T-cell (primary cell): ENCODE measurements at regions not wholly inside any gene's neighbourhood (a gene's known extent, or its start where the extent isn't known, plus 50 kb on each side); places are given as distances from the start of the nearest gene placed in this dataset.

Experiments
- ATAC-seq, 4 experiments: fragments of 200-7000 bp in 3 of 4; fragments of 150-1000 bp in 1 of 4; cut with Tn5 transposase; replicated peaks in 1 of 4; 1 replicate in 3 of 4; 2 replicates in 1 of 4; pipeline ENCODE4 v1.10.0; 2021; ENCODE audit warnings: moderate library complexity in 3 of 4, mild to moderate bottlenecking in 2 of 4, moderate number of reproducible peaks in 1 of 4
- CTCF ChIA-PET, 2 donors: fragments of 300-600 bp; sonication (Branson Sonifier 250); formaldehyde crosslinking; loops; one replicate each; lab custom pipeline; 2022; ENCODE audit warnings: antibody characterized with exemption in 2 of 2; lab: Charles Lee
- POLR2A ChIA-PET, 2 donors: fragments of 300-600 bp; sonication (Branson Sonifier 250); formaldehyde crosslinking; loops; one replicate each; lab custom pipeline; 2022; ENCODE audit warnings: antibody characterized with exemption in 2 of 2; lab: Charles Lee
- DNase-seq, 35 experiments: peaks; one replicate each; pipeline versions ENCODE4 v3.0.0 to v3.0.0-alpha.2; 2013 to 2023
- H3K27ac ChIP-seq: one replicate; pipeline ENCODE4 v1.5.1; 2013; ENCODE audit warnings: low read length
- H3K27me3 ChIP-seq, 2 experiments: replicated peaks in 1 of 2; 1 replicate in 1 of 2; 2 replicates in 1 of 2; pipeline versions ENCODE4 v1.6.1 to v1.7.0; 2013; ENCODE audit warnings: low read length in 1 of 2, mixed read lengths in 1 of 2; ENCODE audit not compliant: control insufficient read depth in 2 of 2, insufficient read depth in 2 of 2; ENCODE audit errors: extremely low read depth in 1 of 2
- H3K36me3 ChIP-seq, 2 donors: 1 replicate in 1 of 2; 2 replicates in 1 of 2; pipeline versions ENCODE4 v1.6.1 to v1.7.0; 2013; ENCODE audit warnings: low read length in 1 of 2; ENCODE audit not compliant: control insufficient read depth in 2 of 2, insufficient read depth in 1 of 2; ENCODE audit errors: extremely low read depth in 1 of 2
- H3K4me1 ChIP-seq, 2 experiments: 1 replicate in 1 of 2; 2 replicates in 1 of 2; pipeline versions ENCODE4 v1.6.1 to v1.7.0; 2013; ENCODE audit warnings: low read length in 2 of 2, mixed read lengths in 1 of 2; ENCODE audit not compliant: insufficient read depth in 2 of 2, control insufficient read depth in 1 of 2; ENCODE audit errors: extremely low read depth in 1 of 2
- H3K4me3 ChIP-seq, 2 donors: 1 replicate in 1 of 2; 2 replicates in 1 of 2; pipeline versions ENCODE4 v1.5.1 to v1.7.0; 2013; ENCODE audit warnings: mild to moderate bottlenecking in 2 of 2, low read length in 1 of 2, moderate library complexity in 1 of 2; ENCODE audit not compliant: control insufficient read depth in 1 of 2; ENCODE audit errors: extremely low read depth in 1 of 2
- H3K9me3 ChIP-seq: 2 replicates; pipeline ENCODE4 v1.7.0; 2013
- H3K27ac Mint-ChIP-seq, 2 donors: one replicate each; pipeline ENCODE4 v1.8.0; 2020 to 2021; ENCODE audit warnings: mild to moderate bottlenecking in 2 of 2, mixed read lengths in 2 of 2
- H3K27me3 Mint-ChIP-seq, 2 donors: one replicate each; pipeline ENCODE4 v1.8.0; 2021 to 2022; ENCODE audit warnings: mixed read lengths in 2 of 2
- H3K36me3 Mint-ChIP-seq: one replicate; pipeline ENCODE4 v1.8.0; 2021; ENCODE audit warnings: mixed read lengths
- H3K4me1 Mint-ChIP-seq, 3 donors: one replicate each; pipeline ENCODE4 v1.8.0; 2020 to 2022; ENCODE audit warnings: mixed read lengths in 3 of 3, mild to moderate bottlenecking in 1 of 3
- H3K4me3 Mint-ChIP-seq, 3 donors: one replicate each; pipeline ENCODE4 v1.8.0; 2020 to 2022; ENCODE audit warnings: mild to moderate bottlenecking in 3 of 3, mixed read lengths in 3 of 3, moderate library complexity in 3 of 3
- H3K9me3 Mint-ChIP-seq, 3 donors: one replicate each; pipeline ENCODE4 v1.8.0; 2020 to 2022; ENCODE audit warnings: mixed read lengths in 3 of 3
- WGBS: methylation state at CpG from one replicate; pipeline ENCODE4 v1.1.5; 2013; ENCODE audit warnings: missing lambda C conversion rate; ENCODE audit not compliant: insufficient coverage; 5-methylcytosine and 5-hydroxymethylcytosine counted together

DNA sequence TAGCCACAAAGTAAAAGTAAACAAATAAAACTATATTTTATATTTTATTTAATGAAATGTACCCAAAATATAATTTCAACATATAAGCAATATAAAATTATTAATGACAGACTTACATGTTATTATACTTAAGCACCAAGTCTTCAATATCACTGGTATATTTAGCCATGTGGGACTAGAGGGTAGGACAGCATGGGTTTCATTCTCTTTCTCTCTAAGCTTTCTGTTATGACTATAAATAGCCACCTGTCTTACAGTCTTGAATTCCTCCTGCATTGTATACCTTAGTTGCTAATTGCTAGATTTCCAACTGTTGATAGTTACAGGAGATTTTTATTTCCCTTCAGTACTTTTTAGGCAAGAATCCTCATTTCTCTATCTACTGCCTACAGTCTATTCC is 63.1 kb upstream of the LIN7A start:
- H3K27me3 Mint-ChIP-seq = no peaks in the 10 kb centered on the region
- ChIA-PET POLR2A (no interaction called here), CTCF (no interaction called here)
- Histone ChIP-seq H3K4me1 (no peaks in the 10 kb centered on the region), H3K27me3 (no peaks in the 10 kb centered on the region), H3K9me3 (no peaks in the 10 kb centered on the region), H3K27ac (no peak overlapping the region), H3K4me3 (no peak overlapping the region), H3K36me3 (no peaks in the 10 kb centered on the region)
- H3K9me3 Mint-ChIP-seq = peaks cover 0 to 6% (median 4%) of the 10 kb centered on the region in 3 donors
- H3K4me3 Mint-ChIP-seq = no peak overlapping the region
- no peaks in the 10 kb centered on the region for H3K4me1 Mint-ChIP-seq
- ATAC-seq (no peak), DNase-seq (no peak)
- H3K36me3 Mint-ChIP-seq = no peaks in the 10 kb centered on the region
- H3K27ac Mint-ChIP-seq = no peak overlapping the region

GRCh38 chr12:80988986-80989385 is 51.3 kb upstream of the LIN7A start:
- Histone ChIP-seq H3K27ac (no peak overlapping the region), H3K4me3 (no peak overlapping the region), H3K4me1 (no peaks in the 10 kb centered on the region), H3K27me3 (no peaks in the 10 kb centered on the region), H3K36me3 (no peaks in the 10 kb centered on the region), H3K9me3 (no peaks in the 10 kb centered on the region)
- no peak overlapping the region for H3K4me3 Mint-ChIP-seq
- no peaks in the 10 kb centered on the region for H3K36me3 Mint-ChIP-seq
- H3K9me3 Mint-ChIP-seq = peaks cover 11 to 17% (median 14%) of the 10 kb centered on the region in 3 donors
- CTCF ChIA-PET = no interaction called here
- H3K4me1 Mint-ChIP-seq = no peaks in the 10 kb centered on the region
- no peak overlapping the region for H3K27ac Mint-ChIP-seq
- H3K27me3 Mint-ChIP-seq = no peaks in the 10 kb centered on the region
- WGBS = 27% methylated on average over 2 of the region's 3 CpGs
- ATAC-seq (no peak), DNase-seq (peak in 3 of 35 experiments; percentile 1 to 5 (median 2))
- POLR2A ChIA-PET = interaction anchor here in 1 of 2 donors (0.6 kb wide), 1 partner anchor 88 kb away, joined by 3 read pairs; no protein-coding TSS in a partner anchor
